Stomach (tissue), 4 donors: ENCODE measurements at regions not wholly inside any gene's neighbourhood (a gene's known extent, or its start where the extent isn't known, plus 50 kb on each side); places are given as distances from the start of the nearest gene placed in this dataset.
"Not testable (repeated sequence)": the region's sequence is repeated elsewhere in the genome, so short reads cannot be mapped to it uniquely, and the experiment has no call there.

ENCODE experiments used
- EP300 ChIP-seq: sonication (generic); formaldehyde crosslinking; IDR thresholded peaks from one replicate; pipeline ENCODE4 v1.6.1; 2017; ENCODE audit warnings: antibody characterized with exemption
- POLR2A ChIP-seq, 4 donors: fragments of 450-650 bp; IDR thresholded peaks; one replicate each; pipeline ENCODE4 v1.6.1; 2016; ENCODE audit warnings: antibody characterized with exemption in 4 of 4, control low read depth in 2 of 4, mild to moderate bottlenecking in 1 of 4, moderate library complexity in 1 of 4
- POLR2AphosphoS5 ChIP-seq, 3 donors: sonication (generic); formaldehyde crosslinking; IDR thresholded peaks; one replicate each; pipeline ENCODE4 v1.6.1; 2016; ENCODE audit warnings: antibody characterized with exemption in 3 of 3
- TF ChIP-seq, protein P1 (sequence below), 7 experiments: fragments of 450-650 bp in 4 of 7; fragments of 200-600 bp in 3 of 7; sonication (generic) in 3 of 7; IDR thresholded peaks; one replicate each; pipeline ENCODE4 v1.5.1; 2016 to 2019; ENCODE audit warnings: antibody characterized with exemption in 7 of 7, control low read depth in 2 of 7, mild to moderate bottlenecking in 1 of 7

DNA sequence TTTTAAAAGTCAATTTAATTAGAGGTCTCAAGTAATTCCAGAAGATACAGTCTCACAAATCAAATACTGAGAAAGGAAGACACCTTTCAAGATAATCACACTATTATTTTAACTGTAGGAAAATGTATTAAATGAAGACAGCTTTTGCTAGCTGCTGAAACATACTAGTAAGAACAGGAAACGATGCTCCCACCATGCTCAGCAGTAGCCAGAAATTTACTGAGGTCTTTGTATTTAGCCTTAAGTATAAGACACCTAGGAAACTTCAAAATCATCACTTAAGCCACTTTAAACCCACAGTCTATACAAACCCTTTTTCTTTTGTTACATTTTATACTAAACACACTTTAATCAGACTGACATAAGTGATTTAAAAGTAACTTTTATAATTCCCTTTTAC lies 72.7 kb upstream of the NPIPB12 start:
- TF ChIP-seq, protein P1, sequence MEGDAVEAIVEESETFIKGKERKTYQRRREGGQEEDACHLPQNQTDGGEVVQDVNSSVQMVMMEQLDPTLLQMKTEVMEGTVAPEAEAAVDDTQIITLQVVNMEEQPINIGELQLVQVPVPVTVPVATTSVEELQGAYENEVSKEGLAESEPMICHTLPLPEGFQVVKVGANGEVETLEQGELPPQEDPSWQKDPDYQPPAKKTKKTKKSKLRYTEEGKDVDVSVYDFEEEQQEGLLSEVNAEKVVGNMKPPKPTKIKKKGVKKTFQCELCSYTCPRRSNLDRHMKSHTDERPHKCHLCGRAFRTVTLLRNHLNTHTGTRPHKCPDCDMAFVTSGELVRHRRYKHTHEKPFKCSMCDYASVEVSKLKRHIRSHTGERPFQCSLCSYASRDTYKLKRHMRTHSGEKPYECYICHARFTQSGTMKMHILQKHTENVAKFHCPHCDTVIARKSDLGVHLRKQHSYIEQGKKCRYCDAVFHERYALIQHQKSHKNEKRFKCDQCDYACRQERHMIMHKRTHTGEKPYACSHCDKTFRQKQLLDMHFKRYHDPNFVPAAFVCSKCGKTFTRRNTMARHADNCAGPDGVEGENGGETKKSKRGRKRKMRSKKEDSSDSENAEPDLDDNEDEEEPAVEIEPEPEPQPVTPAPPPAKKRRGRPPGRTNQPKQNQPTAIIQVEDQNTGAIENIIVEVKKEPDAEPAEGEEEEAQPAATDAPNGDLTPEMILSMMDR (IDR thresholded peaks at IDR 0.05), result not testable (repeated sequence)
- TF ChIP-seq POLR2AphosphoS5 (IDR thresholded peaks at IDR 0.05); POLR2A (IDR thresholded peaks at IDR 0.05); EP300: not testable (repeated sequence)
